ENCODE measurements at regions not wholly inside any gene's neighbourhood (a gene's known extent, or its start where the extent isn't known, plus 50 kb on each side); places are given as distances from the start of the nearest gene placed in this dataset.

DNA sequence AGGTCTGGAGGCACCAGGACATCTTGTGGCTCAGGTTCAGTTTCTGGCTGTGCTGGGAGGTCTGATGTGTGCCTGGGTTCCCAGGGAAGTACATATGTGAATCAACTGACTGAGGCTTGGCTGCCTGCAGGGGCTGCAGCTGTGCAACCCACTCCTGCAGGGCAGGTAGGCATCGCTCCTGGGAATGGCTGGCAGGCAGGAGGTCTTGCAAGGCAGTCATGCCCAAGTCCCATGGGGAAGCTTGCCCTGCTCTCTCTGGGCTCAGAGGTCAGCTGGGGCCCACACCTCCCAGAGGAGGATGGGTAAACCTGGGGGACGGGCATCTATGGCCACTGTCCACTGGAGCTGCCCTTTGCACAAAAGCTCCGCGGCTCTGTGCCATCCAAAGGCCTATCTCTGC lies 1141.8 kb downstream of the SLITRK1 start:
- POLR2A ChIA-PET = no interaction called here
- no peak for DNase-seq

DNA sequence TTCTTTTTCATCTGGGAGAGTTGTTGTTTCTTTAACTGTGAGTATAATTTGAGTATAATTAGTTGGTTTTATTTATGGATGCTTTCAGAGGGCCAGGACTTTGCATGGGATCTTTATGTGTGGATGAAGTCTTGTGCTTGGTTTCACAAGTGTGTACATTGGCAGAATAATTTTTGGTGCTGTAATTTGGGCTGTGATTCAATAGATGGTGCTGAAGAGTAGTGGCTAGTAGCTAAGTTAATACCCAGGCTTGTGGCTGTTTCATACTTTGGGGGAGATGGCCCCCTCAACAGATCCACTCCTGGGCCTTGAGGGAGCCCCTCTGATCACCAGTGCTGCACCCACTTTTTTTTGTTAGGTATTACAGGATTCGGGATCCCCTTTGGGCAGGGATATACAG lies 1142.4 kb downstream of the SLITRK1 start:
- H3K27me3 ChIP-seq (replicated peaks in 2 of 5; ENCODE audit: control insufficient read depth in 4 of 5, insufficient read depth in 5 of 5, low read length in 4 of 5) = no peaks in the 10 kb centered on the region
- 100% methylated on average over 1 of the region's 1 CpG for WGBS (ENCODE audit: insufficient coverage)
- peaks cover 0 to 17% (median 0%) of the 10 kb centered on the region in 5 experiments for H3K9me3 ChIP-seq (ENCODE audit: control extremely low read depth in 1 of 5, control insufficient read depth in 4 of 5, insufficient read depth in 2 of 5, low read depth in 1 of 5, low read length in 4 of 5)
- no peaks in the 10 kb centered on the region for H3K36me3 ChIP-seq (ENCODE audit: control insufficient read depth in 4 of 4, insufficient read depth in 4 of 4, low read length in 3 of 4)
- ChIA-PET POLR2A (no interaction called here), CTCF (interaction anchor here (0.5 kb wide), 1 partner anchor 849 kb away, joined by 3 read pairs; no protein-coding TSS in a partner anchor)
- no peaks in the 10 kb centered on the region for H3K4me1 ChIP-seq (ENCODE audit: control extremely low read depth in 1 of 4, control insufficient read depth in 4 of 4, insufficient read depth in 4 of 4, low read length in 3 of 4)
- no peak overlapping the region for H3K27ac ChIP-seq (ENCODE audit: insufficient read depth in 1 of 2, low read depth in 1 of 2, low read length in 2 of 2, poor library complexity in 1 of 2, severe bottlenecking in 2 of 2)
- H3K4me3 ChIP-seq (ENCODE audit: control insufficient read depth in 1 of 7, extremely low read depth in 1 of 7, insufficient read depth in 4 of 7, low read depth in 2 of 7, low read length in 6 of 7) = no peak overlapping the region
- no peak for DNase-seq

More for the DNA sequence above, 1141.8 kb downstream of the SLITRK1 start:
- H3K9me3 ChIP-seq (ENCODE audit: control extremely low read depth in 1 of 5, control insufficient read depth in 4 of 5, insufficient read depth in 2 of 5, low read depth in 1 of 5, low read length in 4 of 5) = peaks cover 0 to 17% (median 0%) of the 10 kb centered on the region in 5 experiments
- H3K36me3 ChIP-seq (ENCODE audit: control insufficient read depth in 4 of 4, insufficient read depth in 4 of 4, low read length in 3 of 4) = no peaks in the 10 kb centered on the region
- no peak overlapping the region for H3K4me3 ChIP-seq (ENCODE audit: control insufficient read depth in 1 of 7, extremely low read depth in 1 of 7, insufficient read depth in 4 of 7, low read depth in 2 of 7, low read length in 6 of 7)
- H3K4me1 ChIP-seq (ENCODE audit: control extremely low read depth in 1 of 4, control insufficient read depth in 4 of 4, insufficient read depth in 4 of 4, low read length in 3 of 4) = no peaks in the 10 kb centered on the region
- H3K27ac ChIP-seq (ENCODE audit: insufficient read depth in 1 of 2, low read depth in 1 of 2, low read length in 2 of 2, poor library complexity in 1 of 2, severe bottlenecking in 2 of 2) = no peak overlapping the region
- WGBS (ENCODE audit: insufficient coverage) = 88% methylated on average over 2 of the region's 4 CpGs
- CTCF ChIA-PET = no interaction called here
- no peaks in the 10 kb centered on the region for H3K27me3 ChIP-seq (replicated peaks in 2 of 5; ENCODE audit: control insufficient read depth in 4 of 5, insufficient read depth in 5 of 5, low read length in 4 of 5)

DNA sequence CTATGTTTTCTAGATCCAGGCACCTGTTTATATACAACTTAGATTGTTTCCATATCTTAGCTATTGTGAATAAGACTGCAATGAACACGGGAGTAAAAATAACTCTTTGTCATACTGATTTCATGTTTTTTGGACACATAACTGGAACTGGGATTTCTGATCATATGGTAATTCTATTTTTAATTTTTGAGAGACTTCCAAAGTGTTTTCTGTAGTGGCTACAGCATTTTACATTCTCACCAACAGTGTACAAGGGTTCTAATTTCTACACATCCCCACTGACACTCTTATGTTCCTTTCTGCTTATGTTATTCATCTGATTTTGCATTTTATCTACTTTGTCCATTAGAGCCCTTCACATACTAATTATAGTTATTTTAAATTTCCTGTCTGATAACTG lies 1152.9 kb downstream of the SLITRK1 start:
- Histone ChIP-seq H3K27ac (ENCODE audit: insufficient read depth in 1 of 2, low read depth in 1 of 2, low read length in 2 of 2, poor library complexity in 1 of 2, severe bottlenecking in 2 of 2) (no peak overlapping the region), H3K4me1 (ENCODE audit: control extremely low read depth in 1 of 4, control insufficient read depth in 4 of 4, insufficient read depth in 4 of 4, low read length in 3 of 4) (no peaks in the 10 kb centered on the region), H3K27me3 (replicated peaks in 2 of 5; ENCODE audit: control insufficient read depth in 4 of 5, insufficient read depth in 5 of 5, low read length in 4 of 5) (no peaks in the 10 kb centered on the region), H3K4me3 (ENCODE audit: control insufficient read depth in 1 of 7, extremely low read depth in 1 of 7, insufficient read depth in 4 of 7, low read depth in 2 of 7, low read length in 6 of 7) (no peak overlapping the region), H3K36me3 (ENCODE audit: control insufficient read depth in 4 of 4, insufficient read depth in 4 of 4, low read length in 3 of 4) (no peaks in the 10 kb centered on the region), H3K9me3 (ENCODE audit: control extremely low read depth in 1 of 5, control insufficient read depth in 4 of 5, insufficient read depth in 2 of 5, low read depth in 1 of 5, low read length in 4 of 5) (no peaks in the 10 kb centered on the region)
- ChIA-PET CTCF (no interaction called here), POLR2A (no interaction called here)
- WGBS (ENCODE audit: insufficient coverage) = no CpG with 5 or more reads among the region's 1 CpG
- DNase-seq = no peak

DNA sequence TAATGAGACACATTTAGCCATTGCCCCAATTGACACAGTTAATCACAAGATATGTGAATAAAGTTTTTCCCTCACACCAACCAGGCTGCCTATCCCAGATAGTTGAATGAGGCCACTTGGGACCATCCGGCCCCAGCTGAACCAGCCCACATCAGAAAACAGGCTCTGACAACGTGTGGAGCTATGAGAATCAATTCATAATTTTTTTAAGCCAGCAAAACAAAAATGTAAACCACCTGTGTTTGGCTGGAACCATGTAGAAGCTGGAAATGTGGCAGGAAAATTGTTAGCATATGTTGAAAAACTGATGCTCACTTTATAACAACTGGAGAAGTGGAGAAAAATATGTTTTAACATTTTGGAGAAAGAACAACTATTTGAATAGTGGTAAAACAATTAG lies 1161.3 kb downstream of the SLITRK1 start:
- CTCF ChIA-PET = no interaction called here
- 92% methylated on average over 2 of the region's 2 CpGs for WGBS (ENCODE audit: insufficient coverage)

DNA sequence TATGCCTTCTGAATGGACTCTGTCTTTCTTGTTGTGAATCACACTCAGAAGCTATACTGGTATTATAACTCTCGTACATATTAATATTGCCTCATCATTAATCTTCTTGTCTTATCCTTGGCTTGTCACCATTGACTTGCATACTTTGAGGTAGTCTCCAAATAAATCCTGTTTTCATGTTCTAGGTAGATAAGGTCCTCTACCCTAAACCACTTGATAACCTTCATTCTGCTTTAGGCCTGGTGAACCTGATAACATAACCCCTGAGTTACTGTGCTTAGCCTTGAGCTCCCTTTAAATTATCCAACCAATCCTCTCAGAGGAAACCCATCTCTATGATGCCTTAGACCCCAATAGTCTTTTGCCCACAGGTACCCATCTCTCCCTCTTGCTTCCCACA lies 1162.3 kb downstream of the SLITRK1 start:
- no peaks in the 10 kb centered on the region for H3K9me3 ChIP-seq (ENCODE audit: control extremely low read depth in 1 of 5, control insufficient read depth in 4 of 5, insufficient read depth in 2 of 5, low read depth in 1 of 5, low read length in 4 of 5)
- CTCF ChIA-PET = no interaction called here
- WGBS (ENCODE audit: insufficient coverage) = 100% methylated on average over 1 of the region's 1 CpG
- H3K4me1 ChIP-seq (ENCODE audit: control extremely low read depth in 1 of 4, control insufficient read depth in 4 of 4, insufficient read depth in 4 of 4, low read length in 3 of 4) = no peaks in the 10 kb centered on the region
- no peaks in the 10 kb centered on the region for H3K36me3 ChIP-seq (ENCODE audit: control insufficient read depth in 4 of 4, insufficient read depth in 4 of 4, low read length in 3 of 4)
- H3K27me3 ChIP-seq (replicated peaks in 2 of 5; ENCODE audit: control insufficient read depth in 4 of 5, insufficient read depth in 5 of 5, low read length in 4 of 5) = no peaks in the 10 kb centered on the region
- H3K4me3 ChIP-seq (ENCODE audit: control insufficient read depth in 1 of 7, extremely low read depth in 1 of 7, insufficient read depth in 4 of 7, low read depth in 2 of 7, low read length in 6 of 7) = no peak overlapping the region
- H3K27ac ChIP-seq (ENCODE audit: insufficient read depth in 1 of 2, low read depth in 1 of 2, low read length in 2 of 2, poor library complexity in 1 of 2, severe bottlenecking in 2 of 2) = no peak overlapping the region
- peak in 2 of 3 donors; percentile 0 to 6 for DNase-seq
- POLR2A ChIA-PET = no interaction called here

More for the DNA sequence above, 1161.3 kb downstream of the SLITRK1 start:
- Histone ChIP-seq H3K36me3 (ENCODE audit: control insufficient read depth in 4 of 4, insufficient read depth in 4 of 4, low read length in 3 of 4) (no peaks in the 10 kb centered on the region), H3K27me3 (replicated peaks in 2 of 5; ENCODE audit: control insufficient read depth in 4 of 5, insufficient read depth in 5 of 5, low read length in 4 of 5) (no peaks in the 10 kb centered on the region), H3K4me3 (ENCODE audit: control insufficient read depth in 1 of 7, extremely low read depth in 1 of 7, insufficient read depth in 4 of 7, low read depth in 2 of 7, low read length in 6 of 7) (no peak overlapping the region), H3K4me1 (ENCODE audit: control extremely low read depth in 1 of 4, control insufficient read depth in 4 of 4, insufficient read depth in 4 of 4, low read length in 3 of 4) (no peaks in the 10 kb centered on the region), H3K27ac (ENCODE audit: insufficient read depth in 1 of 2, low read depth in 1 of 2, low read length in 2 of 2, poor library complexity in 1 of 2, severe bottlenecking in 2 of 2) (no peak overlapping the region), H3K9me3 (ENCODE audit: control extremely low read depth in 1 of 5, control insufficient read depth in 4 of 5, insufficient read depth in 2 of 5, low read depth in 1 of 5, low read length in 4 of 5) (no peaks in the 10 kb centered on the region)
- no peak for DNase-seq
- POLR2A ChIA-PET = no interaction called here

- ChIA-PET POLR2A (interaction anchor here (0.8 kb wide), 1 partner anchor 152 kb away, joined by 3 read pairs; no protein-coding TSS in a partner anchor), CTCF (no interaction called here)
- no peak overlapping the region for H3K27ac ChIP-seq (ENCODE audit: insufficient read depth in 1 of 2, low read depth in 1 of 2, low read length in 2 of 2, poor library complexity in 1 of 2, severe bottlenecking in 2 of 2)
- no peaks in the 10 kb centered on the region for H3K4me1 ChIP-seq (ENCODE audit: control extremely low read depth in 1 of 4, control insufficient read depth in 4 of 4, insufficient read depth in 4 of 4, low read length in 3 of 4)
- H3K27me3 ChIP-seq (replicated peaks in 2 of 5; ENCODE audit: control insufficient read depth in 4 of 5, insufficient read depth in 5 of 5, low read length in 4 of 5) = no peaks in the 10 kb centered on the region
- H3K4me3 ChIP-seq (ENCODE audit: control insufficient read depth in 1 of 7, extremely low read depth in 1 of 7, insufficient read depth in 4 of 7, low read depth in 2 of 7, low read length in 6 of 7) = no peak overlapping the region
- H3K9me3 ChIP-seq (ENCODE audit: control extremely low read depth in 1 of 5, control insufficient read depth in 4 of 5, insufficient read depth in 2 of 5, low read depth in 1 of 5, low read length in 4 of 5) = no peaks in the 10 kb centered on the region
- WGBS (ENCODE audit: insufficient coverage) = 83% methylated on average over 1 of the region's 2 CpGs
- no peak for DNase-seq
- H3K36me3 ChIP-seq (ENCODE audit: control insufficient read depth in 4 of 4, insufficient read depth in 4 of 4, low read length in 3 of 4) = no peaks in the 10 kb centered on the region
Measured at GRCh38 chr13:82717249-82717648, 1165.0 kb downstream of the SLITRK1 start.

DNA sequence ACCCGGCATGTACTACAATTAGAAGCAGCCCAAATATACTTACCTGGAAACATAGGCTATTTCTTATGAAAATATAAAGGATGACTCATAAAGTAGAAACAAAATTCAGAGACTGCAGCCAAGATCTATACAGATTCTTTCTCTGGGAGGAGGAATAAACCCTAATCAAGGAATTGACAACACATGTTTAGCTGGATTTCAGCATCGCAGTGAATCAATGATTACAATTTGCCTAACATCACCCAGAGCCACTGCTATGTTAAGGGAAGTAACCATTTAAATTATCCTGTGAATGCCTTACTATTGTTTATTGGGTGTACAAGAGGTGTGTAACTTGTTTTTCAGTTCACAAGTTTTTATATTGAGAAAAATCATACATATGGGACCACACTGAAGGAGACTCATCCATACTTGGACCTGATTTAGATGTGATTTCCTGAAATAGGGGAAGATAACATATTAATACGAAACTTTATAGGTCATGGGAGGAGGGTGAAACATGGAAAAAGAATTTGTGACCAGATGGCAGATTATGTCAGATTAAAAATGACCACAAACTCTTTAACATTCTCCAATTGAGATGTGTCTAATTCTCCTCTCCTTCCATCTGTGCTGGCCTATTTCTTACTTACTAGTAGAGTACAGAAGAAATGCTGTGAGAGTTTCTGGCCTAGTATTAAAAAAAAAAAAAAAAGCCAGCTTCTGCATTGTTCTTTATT lies 1168.4 kb downstream of the SLITRK1 start:
- 100% methylated on average over 1 of the region's 3 CpGs for WGBS (ENCODE audit: insufficient coverage)
- POLR2A ChIA-PET = no interaction called here
- no peak for DNase-seq
- Histone ChIP-seq H3K36me3 (ENCODE audit: control insufficient read depth in 4 of 4, insufficient read depth in 4 of 4, low read length in 3 of 4) (no peaks in the 10 kb centered on the region), H3K4me1 (ENCODE audit: control extremely low read depth in 1 of 4, control insufficient read depth in 4 of 4, insufficient read depth in 4 of 4, low read length in 3 of 4) (no peaks in the 10 kb centered on the region), H3K27ac (ENCODE audit: insufficient read depth in 1 of 2, low read depth in 1 of 2, low read length in 2 of 2, poor library complexity in 1 of 2, severe bottlenecking in 2 of 2) (no peak overlapping the region), H3K27me3 (replicated peaks in 2 of 5; ENCODE audit: control insufficient read depth in 4 of 5, insufficient read depth in 5 of 5, low read length in 4 of 5) (no peaks in the 10 kb centered on the region), H3K9me3 (ENCODE audit: control extremely low read depth in 1 of 5, control insufficient read depth in 4 of 5, insufficient read depth in 2 of 5, low read depth in 1 of 5, low read length in 4 of 5) (no peaks in the 10 kb centered on the region), H3K4me3 (ENCODE audit: control insufficient read depth in 1 of 7, extremely low read depth in 1 of 7, insufficient read depth in 4 of 7, low read depth in 2 of 7, low read length in 6 of 7) (no peak overlapping the region)
- CTCF ChIA-PET = no interaction called here

Measured in common myeloid progenitor, CD34-positive (primary cell).